ENCODE measurements at regions not wholly inside any gene's neighbourhood (a gene's known extent, or its start where the extent isn't known, plus 50 kb on each side); places are given as distances from the start of the nearest gene placed in this dataset.

- TF ChIP-seq POLR2AphosphoS5 (IDR thresholded peaks at IDR 0.05): no peak
- TF ChIP-seq POLR2A (IDR thresholded peaks at IDR 0.05): no peak
- TF ChIP-seq, protein P1, sequence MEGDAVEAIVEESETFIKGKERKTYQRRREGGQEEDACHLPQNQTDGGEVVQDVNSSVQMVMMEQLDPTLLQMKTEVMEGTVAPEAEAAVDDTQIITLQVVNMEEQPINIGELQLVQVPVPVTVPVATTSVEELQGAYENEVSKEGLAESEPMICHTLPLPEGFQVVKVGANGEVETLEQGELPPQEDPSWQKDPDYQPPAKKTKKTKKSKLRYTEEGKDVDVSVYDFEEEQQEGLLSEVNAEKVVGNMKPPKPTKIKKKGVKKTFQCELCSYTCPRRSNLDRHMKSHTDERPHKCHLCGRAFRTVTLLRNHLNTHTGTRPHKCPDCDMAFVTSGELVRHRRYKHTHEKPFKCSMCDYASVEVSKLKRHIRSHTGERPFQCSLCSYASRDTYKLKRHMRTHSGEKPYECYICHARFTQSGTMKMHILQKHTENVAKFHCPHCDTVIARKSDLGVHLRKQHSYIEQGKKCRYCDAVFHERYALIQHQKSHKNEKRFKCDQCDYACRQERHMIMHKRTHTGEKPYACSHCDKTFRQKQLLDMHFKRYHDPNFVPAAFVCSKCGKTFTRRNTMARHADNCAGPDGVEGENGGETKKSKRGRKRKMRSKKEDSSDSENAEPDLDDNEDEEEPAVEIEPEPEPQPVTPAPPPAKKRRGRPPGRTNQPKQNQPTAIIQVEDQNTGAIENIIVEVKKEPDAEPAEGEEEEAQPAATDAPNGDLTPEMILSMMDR (IDR thresholded peaks at IDR 0.05): no peak
- intact Hi-C loops (cut with DNase I): no loop called here
- H3K27me3 ChIP-seq (replicated peaks; ENCODE audit: insufficient read depth): no peaks in the 10 kb centered on the region
- H3K27ac ChIP-seq: no peak overlapping the region
- DNase-seq (ENCODE audit: low spot score): no peak
- H3K36me3 ChIP-seq: no peaks in the 10 kb centered on the region
- H3K4me1 ChIP-seq (replicated peaks): no peaks in the 10 kb centered on the region
- no peaks in the 10 kb centered on the region for H3K9me3 ChIP-seq
- H3K4me3 ChIP-seq: no peak overlapping the region
- 100% methylated on average over 1 of the region's 1 CpG for WGBS
Measured at GRCh38 chrX:122586831-122587230, 597.2 kb upstream of the GRIA3 start.

- WGBS: 85% methylated on average over 2 of the region's 2 CpGs
- H3K27ac ChIP-seq: no peak overlapping the region
- DNase-seq (ENCODE audit: low spot score): no peak
- H3K9me3 ChIP-seq: no peaks in the 10 kb centered on the region
- no peaks in the 10 kb centered on the region for H3K27me3 ChIP-seq (replicated peaks; ENCODE audit: insufficient read depth)
- intact Hi-C loops (cut with DNase I): no loop called here
- H3K4me1 ChIP-seq (replicated peaks): no peaks in the 10 kb centered on the region
- H3K4me3 ChIP-seq: no peak overlapping the region
- H3K36me3 ChIP-seq: no peaks in the 10 kb centered on the region
- TF ChIP-seq POLR2AphosphoS5 (IDR thresholded peaks at IDR 0.05) (no peak), POLR2A (IDR thresholded peaks at IDR 0.05) (no peak)
- TF ChIP-seq, protein P1 (IDR thresholded peaks at IDR 0.05): no peak
Measured at GRCh38 chrX:122591546-122591945, 592.5 kb upstream of the GRIA3 start.

GRCh38 chrX:122596998-122597397 is 587.1 kb upstream of the GRIA3 start:
- no peak for DNase-seq (ENCODE audit: low spot score)

DNA sequence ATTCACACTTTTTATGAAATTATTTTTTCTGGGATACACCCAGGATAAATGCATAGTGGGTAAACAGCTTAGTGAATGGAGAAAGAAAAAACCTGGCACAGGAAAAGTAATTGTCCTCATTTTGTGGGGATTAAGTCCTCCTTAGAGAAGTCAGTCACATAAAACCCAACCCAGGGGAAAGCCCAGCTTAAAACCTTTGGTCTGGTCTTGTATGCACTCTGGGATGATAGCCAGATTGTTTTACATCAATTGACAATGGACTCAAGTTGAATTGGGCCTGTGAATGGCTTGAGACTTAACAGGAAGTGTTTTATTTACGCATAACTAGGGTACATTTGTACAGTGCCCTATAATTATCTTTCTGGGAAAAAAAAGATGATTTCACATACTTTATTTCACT is 561.3 kb upstream of the GRIA3 start:
- no peaks in the 10 kb centered on the region for H3K27me3 ChIP-seq (replicated peaks; ENCODE audit: insufficient read depth)
- WGBS: 38% methylated on average over 1 of the region's 1 CpG
- no peaks in the 10 kb centered on the region for H3K36me3 ChIP-seq
- H3K9me3 ChIP-seq: no peaks in the 10 kb centered on the region
- no peaks in the 10 kb centered on the region for H3K4me1 ChIP-seq (replicated peaks)
- TF ChIP-seq POLR2A (IDR thresholded peaks at IDR 0.05) (no peak), POLR2AphosphoS5 (IDR thresholded peaks at IDR 0.05) (no peak)
- TF ChIP-seq, protein P1 (IDR thresholded peaks at IDR 0.05): no peak
- no peak overlapping the region for H3K27ac ChIP-seq
- intact Hi-C loops (cut with DNase I): no loop called here
- no peak for DNase-seq (ENCODE audit: low spot score)
- H3K4me3 ChIP-seq: no peak overlapping the region

More at GRCh38 chrX:122596998-122597397, 587.1 kb upstream of the GRIA3 start:
- intact Hi-C loops (cut with DNase I): no loop called here
- no peak for TF ChIP-seq POLR2AphosphoS5 (IDR thresholded peaks at IDR 0.05)
- no peak for TF ChIP-seq POLR2A (IDR thresholded peaks at IDR 0.05)
- TF ChIP-seq, protein P1 (IDR thresholded peaks at IDR 0.05): no peak
- Histone ChIP-seq H3K9me3 (no peaks in the 10 kb centered on the region), H3K36me3 (no peaks in the 10 kb centered on the region), H3K4me3 (no peak overlapping the region), H3K27ac (no peak overlapping the region), H3K27me3 (replicated peaks; ENCODE audit: insufficient read depth) (no peaks in the 10 kb centered on the region), H3K4me1 (replicated peaks) (no peaks in the 10 kb centered on the region)

DNA sequence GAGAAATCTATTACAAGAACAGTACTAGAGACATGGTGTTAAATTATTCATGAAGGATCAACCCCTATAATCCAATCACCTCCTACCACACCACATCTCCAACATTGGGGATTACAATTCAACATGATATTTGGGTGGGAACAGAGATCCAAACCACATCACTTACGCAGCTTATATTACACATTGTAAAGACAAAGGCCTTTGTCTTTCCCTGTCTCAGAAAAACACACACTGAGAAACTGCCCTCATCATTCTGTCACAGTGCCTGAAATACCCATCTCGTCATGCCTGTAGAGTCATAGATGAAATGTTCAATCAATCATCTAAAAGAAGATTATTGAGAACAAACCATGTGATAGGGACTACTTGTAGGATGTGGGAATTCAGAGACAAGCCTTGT is 558.8 kb upstream of the GRIA3 start:
- Histone ChIP-seq H3K4me3 (no peak overlapping the region), H3K36me3 (no peaks in the 10 kb centered on the region), H3K9me3 (no peaks in the 10 kb centered on the region), H3K4me1 (replicated peaks) (no peaks in the 10 kb centered on the region), H3K27me3 (replicated peaks; ENCODE audit: insufficient read depth) (no peaks in the 10 kb centered on the region), H3K27ac (no peak overlapping the region)
- intact Hi-C loops (cut with DNase I): no loop called here
- DNase-seq (ENCODE audit: low spot score): no peak
- WGBS: 86% methylated on average over 2 of the region's 2 CpGs
- TF ChIP-seq POLR2AphosphoS5 (IDR thresholded peaks at IDR 0.05) (no peak), POLR2A (IDR thresholded peaks at IDR 0.05) (no peak)
- TF ChIP-seq, protein P1 (IDR thresholded peaks at IDR 0.05): no peak

Data from prostate gland (tissue), 2 donors.